Type B pancreatic cell (in vitro differentiated cells): ENCODE measurements at regions not wholly inside any gene's neighbourhood (a gene's known extent, or its start where the extent isn't known, plus 50 kb on each side); places are given as distances from the start of the nearest gene placed in this dataset.

Source experiments
- DNase-seq: peaks from one replicate; pipeline ENCODE4 v3.0.0; 2021; ENCODE audit warnings: mixed read lengths; ENCODE audit not compliant: unreplicated experiment; ENCODE audit errors: extremely low spot score
- H3K27ac Mint-ChIP-seq: 2 replicates; pipeline ENCODE4 v1.8.0; 2021; ENCODE audit warnings: mild to moderate bottlenecking, mixed read lengths
- H3K27me3 Mint-ChIP-seq: 2 replicates; pipeline ENCODE4 v1.8.0; 2021; ENCODE audit warnings: mixed read lengths
- H3K36me3 Mint-ChIP-seq: 2 replicates; pipeline ENCODE4 v1.8.0; 2021; ENCODE audit warnings: mixed read lengths
- H3K4me1 Mint-ChIP-seq: one replicate; pipeline ENCODE4 v1.8.0; 2021; ENCODE audit warnings: mixed read lengths; ENCODE audit not compliant: unreplicated experiment
- H3K4me3 Mint-ChIP-seq: 2 replicates; pipeline ENCODE4 v1.8.0; 2021; ENCODE audit warnings: mild to moderate bottlenecking, mixed read lengths
- H3K9me3 Mint-ChIP-seq: 2 replicates; pipeline ENCODE4 v1.8.0; 2021; ENCODE audit warnings: mixed read lengths
- TF ChIP-seq, protein P1 (sequence below): fragments of 200-600 bp; sonication (generic); conservative IDR thresholded peaks from 2 replicates; pipeline ENCODE4 v1.5.0; 2021; ENCODE audit warnings: antibody characterized with exemption, mild to moderate bottlenecking

DNA sequence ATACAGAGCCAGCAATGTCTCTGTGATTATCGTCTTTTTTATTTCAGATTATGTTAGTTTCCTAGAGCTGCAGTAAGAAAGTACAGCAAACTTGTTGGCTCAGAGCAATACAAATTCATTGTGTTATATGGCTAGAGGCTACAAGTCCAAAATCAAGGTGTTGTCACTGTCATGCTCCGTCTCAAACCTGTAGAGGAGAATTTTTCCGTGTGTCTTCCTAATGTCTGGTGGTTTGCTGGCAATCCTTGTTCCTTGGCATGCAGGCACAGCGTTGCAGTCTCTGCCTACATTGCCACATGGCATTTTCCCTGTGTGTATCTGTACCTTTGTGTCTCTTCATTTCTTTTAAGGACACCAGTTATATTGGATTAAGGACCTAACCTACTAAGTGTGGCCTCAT, 244.4 kb downstream of the LRRIQ3 start:
- no peak overlapping the region for H3K27ac Mint-ChIP-seq
- H3K27me3 Mint-ChIP-seq = peaks cover 7% of the 10 kb centered on the region
- H3K36me3 Mint-ChIP-seq = no peaks in the 10 kb centered on the region
- no peaks in the 10 kb centered on the region for H3K9me3 Mint-ChIP-seq
- TF ChIP-seq, protein P1, sequence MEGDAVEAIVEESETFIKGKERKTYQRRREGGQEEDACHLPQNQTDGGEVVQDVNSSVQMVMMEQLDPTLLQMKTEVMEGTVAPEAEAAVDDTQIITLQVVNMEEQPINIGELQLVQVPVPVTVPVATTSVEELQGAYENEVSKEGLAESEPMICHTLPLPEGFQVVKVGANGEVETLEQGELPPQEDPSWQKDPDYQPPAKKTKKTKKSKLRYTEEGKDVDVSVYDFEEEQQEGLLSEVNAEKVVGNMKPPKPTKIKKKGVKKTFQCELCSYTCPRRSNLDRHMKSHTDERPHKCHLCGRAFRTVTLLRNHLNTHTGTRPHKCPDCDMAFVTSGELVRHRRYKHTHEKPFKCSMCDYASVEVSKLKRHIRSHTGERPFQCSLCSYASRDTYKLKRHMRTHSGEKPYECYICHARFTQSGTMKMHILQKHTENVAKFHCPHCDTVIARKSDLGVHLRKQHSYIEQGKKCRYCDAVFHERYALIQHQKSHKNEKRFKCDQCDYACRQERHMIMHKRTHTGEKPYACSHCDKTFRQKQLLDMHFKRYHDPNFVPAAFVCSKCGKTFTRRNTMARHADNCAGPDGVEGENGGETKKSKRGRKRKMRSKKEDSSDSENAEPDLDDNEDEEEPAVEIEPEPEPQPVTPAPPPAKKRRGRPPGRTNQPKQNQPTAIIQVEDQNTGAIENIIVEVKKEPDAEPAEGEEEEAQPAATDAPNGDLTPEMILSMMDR = no peak
- no peak overlapping the region for H3K4me3 Mint-ChIP-seq
- no peaks in the 10 kb centered on the region for H3K4me1 Mint-ChIP-seq
- DNase-seq = no peak

DNA sequence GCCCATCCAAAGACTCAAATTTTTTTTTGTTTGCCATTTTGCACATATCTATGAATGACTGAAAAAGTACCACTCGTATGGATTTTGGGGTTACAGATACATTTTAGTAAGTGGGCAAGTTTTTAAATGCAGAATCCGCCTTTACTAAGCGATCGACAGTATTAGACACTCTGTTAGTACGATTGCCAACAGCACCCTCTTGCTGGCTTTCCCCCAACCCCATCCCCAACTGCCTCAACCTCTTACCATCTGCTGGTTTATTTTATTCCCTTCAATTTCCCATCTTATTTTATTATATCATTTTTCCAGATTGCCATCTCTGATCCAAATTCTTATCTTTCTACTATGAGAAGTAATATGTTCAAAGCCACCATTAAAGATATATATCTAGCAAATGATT, 244.8 kb downstream of the LRRIQ3 start:
- Mint-ChIP-seq H3K27ac (no peak overlapping the region), H3K4me1 (no peaks in the 10 kb centered on the region), H3K9me3 (no peaks in the 10 kb centered on the region), H3K27me3 (peaks cover 4% of the 10 kb centered on the region), H3K36me3 (no peaks in the 10 kb centered on the region), H3K4me3 (no peak overlapping the region)
- no peak for DNase-seq
- TF ChIP-seq, protein P1 = no peak

DNA sequence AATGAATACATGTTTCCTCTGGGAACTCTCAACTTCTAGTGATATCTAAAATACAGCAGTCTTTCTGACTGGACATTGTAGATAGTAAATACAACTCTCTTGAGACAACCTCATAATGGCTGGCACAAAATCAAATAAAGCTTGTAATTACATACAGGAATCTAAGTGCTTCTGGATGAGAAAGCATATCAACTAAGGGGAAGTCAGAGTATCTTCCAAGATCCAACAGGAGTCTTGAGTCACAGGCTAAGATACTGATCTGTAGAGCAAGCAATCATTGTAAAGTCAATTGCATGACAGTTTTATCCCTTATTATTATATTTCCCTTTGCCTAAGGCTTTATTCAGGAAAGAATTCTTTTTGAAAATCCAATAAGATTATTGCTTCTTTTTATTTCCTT, 249.9 kb downstream of the LRRIQ3 start:
- TF ChIP-seq, protein P1 = no peak
- Mint-ChIP-seq H3K27ac (no peak overlapping the region), H3K27me3 (peaks cover 4% of the 10 kb centered on the region), H3K36me3 (no peaks in the 10 kb centered on the region), H3K9me3 (no peaks in the 10 kb centered on the region), H3K4me1 (no peaks in the 10 kb centered on the region), H3K4me3 (no peak overlapping the region)
- no peak for DNase-seq

DNA sequence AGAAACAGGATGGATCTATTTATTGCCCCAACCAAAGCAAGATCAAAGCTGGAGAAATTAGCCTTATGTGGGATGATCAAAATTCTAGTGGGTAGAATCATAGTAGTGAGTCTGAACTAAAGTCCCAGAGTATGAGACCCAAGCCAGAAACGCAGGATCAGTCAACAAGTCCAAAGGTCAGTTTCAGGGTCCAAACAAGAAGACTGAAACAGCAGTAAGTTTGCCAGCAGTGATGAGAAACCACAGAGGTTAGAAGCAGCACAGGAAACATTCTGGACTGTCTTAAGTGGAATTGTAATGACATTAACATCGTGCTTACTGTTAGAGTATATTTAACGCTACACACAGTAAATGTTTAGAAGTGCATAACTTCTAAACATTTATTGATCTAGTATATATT, 251.0 kb downstream of the LRRIQ3 start:
- peaks cover 4% of the 10 kb centered on the region for H3K27me3 Mint-ChIP-seq
- H3K4me1 Mint-ChIP-seq = no peaks in the 10 kb centered on the region
- H3K27ac Mint-ChIP-seq = no peak overlapping the region
- H3K4me3 Mint-ChIP-seq = no peak overlapping the region
- H3K36me3 Mint-ChIP-seq = no peaks in the 10 kb centered on the region
- TF ChIP-seq, protein P1 = no peak
- no peaks in the 10 kb centered on the region for H3K9me3 Mint-ChIP-seq
- no peak for DNase-seq

DNA sequence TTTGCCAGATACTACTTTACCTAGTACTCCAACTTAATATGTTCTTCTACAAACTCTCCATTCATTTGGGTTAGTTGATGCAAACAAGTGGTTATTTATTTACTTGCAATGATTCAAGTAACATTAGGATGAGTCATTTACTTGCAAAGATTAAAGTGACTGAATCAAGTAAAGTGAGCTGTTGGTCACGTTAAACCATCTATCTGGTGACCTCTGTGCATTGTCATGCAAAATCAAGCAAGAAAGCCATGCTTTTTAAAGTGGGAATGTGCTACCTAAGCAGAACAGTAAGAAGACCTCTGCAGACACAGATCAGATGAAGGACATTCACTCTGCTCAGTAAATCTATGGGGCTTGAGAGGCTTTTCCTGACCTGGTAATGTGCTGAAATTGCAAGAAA, 254.7 kb downstream of the LRRIQ3 start:
- no peaks in the 10 kb centered on the region for H3K4me1 Mint-ChIP-seq
- TF ChIP-seq, protein P1 = no peak
- H3K36me3 Mint-ChIP-seq = no peaks in the 10 kb centered on the region
- peaks cover 4% of the 10 kb centered on the region for H3K27me3 Mint-ChIP-seq
- no peak overlapping the region for H3K27ac Mint-ChIP-seq
- DNase-seq = no peak
- H3K4me3 Mint-ChIP-seq = no peak overlapping the region
- no peaks in the 10 kb centered on the region for H3K9me3 Mint-ChIP-seq

DNA sequence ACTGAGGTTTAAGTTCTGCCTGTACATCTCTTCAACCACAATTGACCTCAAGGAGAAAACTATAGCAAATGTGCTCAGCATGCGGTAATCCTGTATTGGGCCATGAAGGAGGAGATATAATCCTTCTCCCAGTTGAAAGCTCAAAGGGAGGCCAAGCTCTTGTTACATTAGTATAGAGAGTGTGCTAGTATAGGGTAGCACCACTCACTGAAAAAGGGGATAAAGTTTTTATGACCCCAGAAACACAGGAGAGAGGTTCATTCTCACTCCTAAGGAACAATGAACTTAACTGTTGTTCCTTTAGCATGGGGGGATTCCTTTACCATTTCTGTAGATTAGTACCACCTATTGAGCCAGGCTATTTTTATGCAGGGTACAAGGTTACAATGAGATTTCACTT, 267.7 kb downstream of the LRRIQ3 start:
- Mint-ChIP-seq H3K4me1 (no peaks in the 10 kb centered on the region), H3K27ac (no peak overlapping the region), H3K36me3 (no peaks in the 10 kb centered on the region), H3K9me3 (no peaks in the 10 kb centered on the region), H3K27me3 (no peaks in the 10 kb centered on the region), H3K4me3 (no peak overlapping the region)
- TF ChIP-seq, protein P1 = no peak
- no peak for DNase-seq
